H1 (cell line): ENCODE measurements at regions not wholly inside any gene's neighbourhood (a gene's known extent, or its start where the extent isn't known, plus 50 kb on each side); places are given as distances from the start of the nearest gene placed in this dataset.

ENCODE experiments used
- CTCF ChIA-PET: fragments of 300-600 bp; sonication (Branson Sonifier 250); formaldehyde crosslinking; loops from one replicate; lab custom pipeline; 2021; ENCODE audit not compliant: partially characterized antibody; lab: Charles Lee
- POLR2A ChIA-PET: fragments of 300-600 bp; sonication (Branson Sonifier 250); formaldehyde crosslinking; loops from one replicate; lab custom pipeline; 2021; ENCODE audit warnings: inconsistent platforms; ENCODE audit not compliant: partially characterized antibody; lab: Charles Lee
- DNase-seq, 2 experiments: peaks; one replicate each; pipeline versions ENCODE4 v3.0.0 to v3.0.0-alpha.2; 2010 to 2022; ENCODE audit warnings: low spot score in 2 of 2, low read depth in 1 of 2, mixed read lengths in 1 of 2
- FAIRE-seq: peaks from 2 replicates; lab custom pipeline; 2011; peaks lifted over from hg19 to GRCh38; lab: Jason Lieb, UNC
- H2AFZ ChIP-seq: 2 replicates; pipeline ENCODE4 v1.8.1; 2012; ENCODE audit warnings: low read length, inconsistent platforms
- H2AK5ac ChIP-seq: 2 replicates; pipeline ENCODE4 v1.6.1; 2013; ENCODE audit warnings: low read depth, low read length
- H2BK120ac ChIP-seq: replicated peaks from 2 replicates; pipeline ENCODE3; 2013; ENCODE audit warnings: low read depth, low read length, inconsistent platforms
- H2BK12ac ChIP-seq: 2 replicates; pipeline ENCODE4 v1.6.1; 2013; ENCODE audit warnings: low read depth, low read length
- H2BK15ac ChIP-seq: 2 replicates; pipeline ENCODE4 v1.6.1; 2013; ENCODE audit warnings: low read length
- H2BK20ac ChIP-seq: 2 replicates; pipeline ENCODE4 v1.6.1; 2013; ENCODE audit warnings: low read length
- H2BK5ac ChIP-seq: 2 replicates; pipeline ENCODE4 v1.6.1; 2013; ENCODE audit warnings: low read depth, low read length
- H3K14ac ChIP-seq: 2 replicates; pipeline ENCODE4 v1.6.1; 2013; ENCODE audit warnings: inconsistent platforms; ENCODE audit not compliant: insufficient read length
- H3K18ac ChIP-seq: 2 replicates; pipeline ENCODE4 v1.6.1; 2013; ENCODE audit warnings: low read length; ENCODE audit errors: extremely low read depth
- H3K23ac ChIP-seq: 2 replicates; pipeline ENCODE4 v1.6.1; 2013; ENCODE audit warnings: inconsistent platforms; ENCODE audit not compliant: insufficient read length
- H3K23me2 ChIP-seq: 2 replicates; pipeline ENCODE4 v1.6.1; 2013; ENCODE audit warnings: low read depth, low read length
- H3K27ac ChIP-seq: 2 replicates; pipeline ENCODE4 v1.6.1; 2011; ENCODE audit warnings: low read depth, low read length, inconsistent platforms
- H3K27me3 ChIP-seq, 4 experiments: replicated peaks in 1 of 4; 1 replicate in 1 of 4; 2 replicates in 3 of 4; pipeline versions ENCODE4 v1.6.1 to v1.8.1; 2011 to 2013; ENCODE audit warnings: low read length in 3 of 4, mild to moderate bottlenecking in 3 of 4, inconsistent platforms in 2 of 4, mixed read lengths in 2 of 4, moderate library complexity in 1 of 4; ENCODE audit not compliant: control insufficient read depth in 3 of 4, insufficient read depth in 3 of 4; ENCODE audit errors: extremely low read depth in 1 of 4
- H3K36me3 ChIP-seq, 4 experiments: 2 replicates each; pipeline versions ENCODE4 v1.6.1 to v1.8.1; 2011 to 2013; ENCODE audit warnings: mild to moderate bottlenecking in 4 of 4, low read length in 3 of 4, moderate library complexity in 2 of 4, control low read depth in 1 of 4, inconsistent platforms in 1 of 4; ENCODE audit not compliant: insufficient read depth in 4 of 4, control insufficient read depth in 2 of 4
- H3K4ac ChIP-seq: replicated peaks from 2 replicates; pipeline ENCODE3; 2013; ENCODE audit warnings: low read length, low read depth, mixed read lengths, inconsistent platforms; ENCODE audit not compliant: insufficient read length
- H3K4me1 ChIP-seq, 4 experiments: replicated peaks in 1 of 4; 1 replicate in 1 of 4; 2 replicates in 3 of 4; pipeline versions ENCODE4 v1.6.1 to v1.8.1; 2011 to 2013; ENCODE audit warnings: low read length in 3 of 4, inconsistent platforms in 2 of 4, mixed read lengths in 1 of 4; ENCODE audit not compliant: insufficient read depth in 4 of 4, control insufficient read depth in 3 of 4
- H3K4me2 ChIP-seq, 2 experiments: 2 replicates each; pipeline versions ENCODE4 v1.6.1 to v1.8.1; 2011 to 2013; ENCODE audit warnings: low read depth in 2 of 2, low read length in 2 of 2, control low read depth in 1 of 2, inconsistent platforms in 1 of 2, mild to moderate bottlenecking in 1 of 2; ENCODE audit not compliant: insufficient read depth in 1 of 2
- H3K4me3 ChIP-seq, 4 experiments: fragments of 200-600, 300-600 bp in 1 of 4; sonication (generic), shearing (Covaris generic), sonication (Bioruptor Twin) in 1 of 4; 2 replicates each; pipeline versions ENCODE4 v1.5.1 to v1.8.1; 2011 to 2016; ENCODE audit warnings: low read length in 4 of 4, low read depth in 3 of 4, control low read depth in 2 of 4, inconsistent platforms in 2 of 4, mild to moderate bottlenecking in 2 of 4, mixed read lengths in 1 of 4, moderate library complexity in 1 of 4; ENCODE audit not compliant: insufficient read depth in 2 of 4; ENCODE audit errors: extremely low read depth in 1 of 4
- H3K56ac ChIP-seq: replicated peaks from 2 replicates; pipeline ENCODE3; 2013; ENCODE audit warnings: low read depth, mild to moderate bottlenecking, mixed read lengths, low read length, inconsistent platforms; ENCODE audit not compliant: insufficient read length
- H3K79me1 ChIP-seq: 2 replicates; pipeline ENCODE4 v1.6.1; 2013; ENCODE audit warnings: low read depth, low read length, control low read depth
- H3K79me2 ChIP-seq, 2 experiments: 2 replicates each; pipeline versions ENCODE4 v1.6.1 to v1.8.1; 2012 to 2013; ENCODE audit warnings: low read length in 2 of 2, mild to moderate bottlenecking in 2 of 2, inconsistent platforms in 1 of 2; ENCODE audit not compliant: insufficient read depth in 2 of 2, control insufficient read depth in 1 of 2
- H3K9ac ChIP-seq, 4 experiments: replicated peaks in 1 of 4; 1 replicate in 1 of 4; 2 replicates in 3 of 4; pipeline versions ENCODE4 v1.6.1 to v1.8.1; 2011 to 2013; ENCODE audit warnings: low read depth in 3 of 4, low read length in 3 of 4, control low read depth in 2 of 4, mild to moderate bottlenecking in 2 of 4, moderate library complexity in 2 of 4, inconsistent platforms in 1 of 4; ENCODE audit errors: extremely low read depth in 1 of 4
- H3K9me3 ChIP-seq, 2 experiments: 2 replicates each; pipeline versions ENCODE4 v1.6.1 to v1.8.1; 2012 to 2013; ENCODE audit warnings: mild to moderate bottlenecking in 2 of 2, moderate library complexity in 2 of 2, control low read depth in 1 of 2, inconsistent platforms in 1 of 2, low read depth in 1 of 2, low read length in 1 of 2, mixed read lengths in 1 of 2; ENCODE audit not compliant: insufficient read depth in 2 of 2
- H4K20me1 ChIP-seq, 2 experiments: replicated peaks in 1 of 2; 2 replicates each; pipeline versions ENCODE3 to v1.8.1; 2011 to 2013; ENCODE audit warnings: inconsistent platforms in 2 of 2, low read length in 2 of 2, mild to moderate bottlenecking in 1 of 2; ENCODE audit not compliant: insufficient read depth in 2 of 2, control insufficient read depth in 1 of 2
- H4K5ac ChIP-seq: 2 replicates; pipeline ENCODE4 v1.6.1; 2013; ENCODE audit warnings: low read length, low read depth, mixed read lengths, inconsistent platforms; ENCODE audit not compliant: insufficient read length
- H4K8ac ChIP-seq: 2 replicates; pipeline ENCODE4 v1.8.0; 2013; ENCODE audit warnings: mild to moderate bottlenecking, moderate library complexity, low read length, inconsistent platforms; ENCODE audit not compliant: insufficient read depth; ENCODE audit errors: extremely low read depth
- H4K91ac ChIP-seq: replicated peaks from 2 replicates; pipeline ENCODE3; 2013; ENCODE audit warnings: low read length, mixed read lengths, inconsistent platforms; ENCODE audit not compliant: insufficient read length
- SIN3A ChIP-seq, 2 experiments: IDR thresholded peaks in 1 of 2; conservative IDR thresholded peaks in 1 of 2; 2 replicates each; pipeline ENCODE4 v1.6.1; 2011 to 2012; ENCODE audit warnings: low read length in 2 of 2, improper control_type of control experiment in 1 of 2, low read depth in 1 of 2, mild to moderate bottlenecking in 1 of 2
- WGBS, 2 experiments: shearing (Covaris generic) in 1 of 2; methylation state at CpG; one replicate each; pipeline versions ENCODE4 v1.1.6 to v1.1.7; 2013 to 2015; ENCODE audit warnings: low lambda C conversion rate in 2 of 2, mixed read lengths in 2 of 2, inconsistent platforms in 1 of 2, low coverage in 1 of 2, missing lambda C conversion rate in 1 of 2; ENCODE audit not compliant: insufficient replicate concordance in 2 of 2, insufficient coverage in 1 of 2, insufficient read length in 1 of 2; ENCODE audit errors: extremely low coverage in 1 of 2, missing lambda C conversion rate in 1 of 2; 5-methylcytosine and 5-hydroxymethylcytosine counted together

DNA sequence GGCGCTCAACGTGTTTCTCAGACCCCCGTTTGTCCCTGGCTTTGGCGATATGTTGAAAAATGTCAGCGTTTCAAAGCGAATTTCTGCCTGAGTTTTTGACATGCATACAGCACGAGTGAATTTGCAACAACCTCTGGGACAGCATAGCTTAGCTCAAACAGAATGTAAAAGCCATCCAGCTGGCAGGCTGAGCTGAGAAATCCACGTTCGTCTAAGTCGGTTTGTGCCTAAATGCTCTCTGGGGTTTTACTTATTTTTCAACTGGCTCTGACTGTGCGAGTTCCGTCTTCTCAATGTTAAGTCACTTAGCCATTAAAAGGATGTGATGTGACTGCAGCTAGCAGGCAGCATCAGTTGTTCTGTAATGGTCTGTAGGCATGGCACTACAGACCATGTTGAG lies 243.5 kb upstream of the SLCO3A1 start:
- H3K4me1 ChIP-seq, result no peaks in the 10 kb centered on the region
- POLR2A ChIA-PET, result no interaction called here
- H3K9ac ChIP-seq, result no peak overlapping the region; a peak in 1 of 7 replicates
- CTCF ChIA-PET, result interaction anchor here (1.0 to 1.1 kb wide), 2 partner anchors 20 to 59 kb away, joined by 3 read pairs; no protein-coding TSS in a partner anchor
- H2BK12ac ChIP-seq, result no peak overlapping the region
- no peak overlapping the region for H3K4me2 ChIP-seq
- no peak overlapping the region for H2BK5ac ChIP-seq
- no peak for FAIRE-seq
- no peaks in the 10 kb centered on the region for H3K79me2 ChIP-seq
- H3K27ac ChIP-seq, result no peak overlapping the region
- H3K36me3 ChIP-seq, result no peaks in the 10 kb centered on the region
- 83% methylated on average over 12 of the region's 12 CpGs; no CpG with 5 or more reads in 1 of the 2 experiments for WGBS, 2 experiments
- H3K23ac ChIP-seq, result no peak overlapping the region
- H3K27me3 ChIP-seq, result 0 out of 7 replicates have a peak, but pooled peaks cover 0 to 2% (median 0%) of the 10 kb centered on the region in 4 experiments
- H3K79me1 ChIP-seq, result no peaks in the 10 kb centered on the region
- H2BK15ac ChIP-seq, result no peak overlapping the region
- H3K23me2 ChIP-seq, result no peaks in the 10 kb centered on the region
- no peaks in the 10 kb centered on the region for H3K9me3 ChIP-seq
- no peak overlapping the region for H4K8ac ChIP-seq
- H4K5ac ChIP-seq, result no peak overlapping the region
- no peak overlapping the region for H2AK5ac ChIP-seq
- H3K18ac ChIP-seq, result no peak overlapping the region
- H4K20me1 ChIP-seq, result no peaks in the 10 kb centered on the region
- H3K4me3 ChIP-seq, result no peak overlapping the region
- no peak overlapping the region for H3K4ac ChIP-seq
- H3K56ac ChIP-seq, result no peak overlapping the region
- H2BK20ac ChIP-seq, result no peak overlapping the region
- H2AFZ ChIP-seq, result peak overlapping the region; percentile 33; the same call in 1 of the 2 replicates
- no peak for DNase-seq
- H4K91ac ChIP-seq, result no peak overlapping the region
- no peak overlapping the region for H2BK120ac ChIP-seq
- no peak overlapping the region for H3K14ac ChIP-seq
- TF ChIP-seq SIN3A (conservative IDR thresholded peaks at IDR 0.05 in 1 of 2, IDR thresholded peaks at IDR 0.05 in 1 of 2; ENCODE audit: low read depth in 1 of 2, low read length in 2 of 2), result no peak
